ENCODE measurements at regions not wholly inside any gene's neighbourhood (a gene's known extent, or its start where the extent isn't known, plus 50 kb on each side); places are given as distances from the start of the nearest gene placed in this dataset.

DNA sequence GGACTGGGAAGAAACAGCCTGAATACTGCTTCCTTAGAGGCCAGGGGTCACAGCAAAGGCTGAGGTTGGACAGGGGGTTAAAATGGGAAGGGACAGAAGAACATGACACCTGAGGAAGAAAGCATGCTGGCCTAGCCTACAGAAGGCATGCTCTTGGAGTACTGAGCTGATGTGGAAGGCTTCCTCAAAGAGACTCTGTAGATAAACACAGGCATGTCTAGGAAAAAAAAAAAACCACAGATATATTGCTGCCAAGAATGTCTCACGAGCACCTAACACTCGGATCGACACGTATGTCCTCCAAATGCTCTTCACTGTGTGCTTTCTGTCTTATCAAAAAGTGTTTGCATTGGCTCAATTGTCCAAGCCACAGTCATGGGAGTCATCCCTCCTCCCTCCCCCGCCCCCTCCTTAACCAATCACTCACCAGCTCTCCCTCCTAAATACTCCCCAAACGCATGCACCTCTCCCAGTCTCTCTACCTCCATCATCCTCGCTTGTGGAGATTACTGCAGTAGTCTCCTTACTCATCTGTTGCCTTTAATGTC lies 101.1 kb upstream of the LRFN2 start:
- H3K36me3 ChIP-seq (ENCODE audit: control insufficient read depth in 1 of 2, insufficient read depth in 2 of 2, low read length in 2 of 2), result no peaks in the 10 kb centered on the region
- no peak overlapping the region for H3K4me3 ChIP-seq (replicated peaks in 1 of 2; ENCODE audit: low read depth in 1 of 2, low read length in 2 of 2)
- no peak overlapping the region for H3K9ac ChIP-seq (ENCODE audit: low read length)
- H3K27ac ChIP-seq (ENCODE audit: low read depth, low read length), result no peak overlapping the region
- peaks cover 0 to 6% of the 10 kb centered on the region in 2 experiments; a peak in 1 of 4 replicates for H3K9me3 ChIP-seq (ENCODE audit: control insufficient read depth in 1 of 2, insufficient read depth in 1 of 2, low read depth in 1 of 2, low read length in 2 of 2)
- ATAC-seq (no peak), DNase-seq (ENCODE audit: low read depth, low spot score) (no peak)
- no peaks in the 10 kb centered on the region for H4K20me1 ChIP-seq (ENCODE audit: insufficient read depth)
- intact Hi-C loops (cut with micrococcal nuclease), result no loop called here
- H3K4me2 ChIP-seq (ENCODE audit: low read length), result no peak overlapping the region
- POLR2A ChIA-PET, result no interaction called here
- no peaks in the 10 kb centered on the region for H3K9me2 ChIP-seq (ENCODE audit: insufficient read depth)
- H3K27me3 ChIP-seq (ENCODE audit: insufficient read depth, low read length), result peaks cover 16% of the 10 kb centered on the region
- no peaks in the 10 kb centered on the region for H3K4me1 ChIP-seq (ENCODE audit: control insufficient read depth in 1 of 2, insufficient read depth in 2 of 2, low read length in 2 of 2)
- H2AFZ ChIP-seq (ENCODE audit: low read depth, low read length, poor library complexity, severe bottlenecking), result no peak overlapping the region
- no TSS peak for BruUV-seq (replicated peaks)
- TF ChIP-seq CEBPB (IDR thresholded peaks at IDR 0.05; ENCODE audit: low read depth), result no peak
- TF ChIP-seq EZH2phosphoT487 (IDR thresholded peaks at IDR 0.05; ENCODE audit: borderline replicate concordance), result no peak
- no peak for TF ChIP-seq POLR2AphosphoS5 (IDR thresholded peaks at IDR 0.05; ENCODE audit: low read depth, low read length)
- no peak for TF ChIP-seq CBX3 (IDR thresholded peaks at IDR 0.05; ENCODE audit: low read depth)
- TF ChIP-seq, protein P1, sequence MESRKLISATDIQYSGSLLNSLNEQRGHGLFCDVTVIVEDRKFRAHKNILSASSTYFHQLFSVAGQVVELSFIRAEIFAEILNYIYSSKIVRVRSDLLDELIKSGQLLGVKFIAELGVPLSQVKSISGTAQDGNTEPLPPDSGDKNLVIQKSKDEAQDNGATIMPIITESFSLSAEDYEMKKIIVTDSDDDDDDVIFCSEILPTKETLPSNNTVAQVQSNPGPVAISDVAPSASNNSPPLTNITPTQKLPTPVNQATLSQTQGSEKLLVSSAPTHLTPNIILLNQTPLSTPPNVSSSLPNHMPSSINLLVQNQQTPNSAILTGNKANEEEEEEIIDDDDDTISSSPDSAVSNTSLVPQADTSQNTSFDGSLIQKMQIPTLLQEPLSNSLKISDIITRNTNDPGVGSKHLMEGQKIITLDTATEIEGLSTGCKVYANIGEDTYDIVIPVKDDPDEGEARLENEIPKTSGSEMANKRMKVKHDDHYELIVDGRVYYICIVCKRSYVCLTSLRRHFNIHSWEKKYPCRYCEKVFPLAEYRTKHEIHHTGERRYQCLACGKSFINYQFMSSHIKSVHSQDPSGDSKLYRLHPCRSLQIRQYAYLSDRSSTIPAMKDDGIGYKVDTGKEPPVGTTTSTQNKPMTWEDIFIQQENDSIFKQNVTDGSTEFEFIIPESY (IDR thresholded peaks at IDR 0.05; ENCODE audit: extremely low read depth, insufficient replicate concordance, low read length), result no peak
- TF ChIP-seq ELF1 (IDR thresholded peaks at IDR 0.05; ENCODE audit: borderline replicate concordance, low read depth), result no peak
- no peak for TF ChIP-seq EGR1 (IDR thresholded peaks at IDR 0.05; ENCODE audit: low read depth)
- RAD21 ChIA-PET (ENCODE audit: low non-redundant PET in 1 of 2, low total read pairs in 2 of 2, uncharacterized antibody in 2 of 2, unreplicated experiment in 2 of 2), result no interaction called here
- CTCF ChIA-PET, result no interaction called here
- H3K79me2 ChIP-seq (ENCODE audit: insufficient read depth, low read length), result no peaks in the 10 kb centered on the region

DNA sequence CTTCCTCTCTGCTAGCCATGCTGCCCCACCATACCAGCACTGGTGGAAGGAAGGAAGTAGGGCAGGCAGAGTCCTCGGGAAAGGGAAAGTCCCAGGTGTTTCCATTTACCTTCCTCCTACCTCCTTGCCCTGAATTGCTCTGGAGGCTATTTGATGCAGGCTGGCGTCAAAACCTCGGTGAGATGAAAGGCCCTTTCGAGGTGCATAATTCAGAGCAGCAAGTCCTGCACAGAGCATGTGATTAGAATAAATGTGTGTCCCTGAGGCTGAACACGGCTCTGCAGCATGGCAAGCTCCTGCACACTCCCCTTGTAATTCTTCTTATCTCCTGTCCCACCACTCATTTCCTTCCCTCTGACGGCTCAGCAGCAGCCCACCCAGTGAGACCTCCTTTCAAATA lies 98.7 kb upstream of the LRFN2 start:
- no peaks in the 10 kb centered on the region for H3K4me1 ChIP-seq (ENCODE audit: control insufficient read depth in 1 of 2, insufficient read depth in 2 of 2, low read length in 2 of 2)
- intact Hi-C loops (cut with micrococcal nuclease), result no loop called here
- DNase-seq (ENCODE audit: low read depth, low spot score), result no peak
- H2AFZ ChIP-seq (ENCODE audit: low read depth, low read length, poor library complexity, severe bottlenecking), result no peak overlapping the region
- H3K36me3 ChIP-seq (ENCODE audit: control insufficient read depth in 1 of 2, insufficient read depth in 2 of 2, low read length in 2 of 2), result no peaks in the 10 kb centered on the region
- H3K9me2 ChIP-seq (ENCODE audit: insufficient read depth), result no peaks in the 10 kb centered on the region
- peaks cover 19% of the 10 kb centered on the region for H3K27me3 ChIP-seq (ENCODE audit: insufficient read depth, low read length)
- H3K27ac ChIP-seq (ENCODE audit: low read depth, low read length), result no peak overlapping the region
- RAD21 ChIA-PET (ENCODE audit: low non-redundant PET in 1 of 2, low total read pairs in 2 of 2, uncharacterized antibody in 2 of 2, unreplicated experiment in 2 of 2), result no interaction called here
- H3K4me3 ChIP-seq (replicated peaks in 1 of 2; ENCODE audit: low read depth in 1 of 2, low read length in 2 of 2), result no peak overlapping the region
- no peak overlapping the region for H3K9ac ChIP-seq (ENCODE audit: low read length)
- BruUV-seq (replicated peaks), result no TSS peak
- POLR2A ChIA-PET, result no interaction called here
- H3K79me2 ChIP-seq (ENCODE audit: insufficient read depth, low read length), result no peaks in the 10 kb centered on the region
- no peak for ATAC-seq
- no peaks in the 10 kb centered on the region for H4K20me1 ChIP-seq (ENCODE audit: insufficient read depth)
- peaks cover 0 to 6% of the 10 kb centered on the region in 2 experiments; a peak in 1 of 4 replicates for H3K9me3 ChIP-seq (ENCODE audit: control insufficient read depth in 1 of 2, insufficient read depth in 1 of 2, low read depth in 1 of 2, low read length in 2 of 2)
- CTCF ChIA-PET, result no interaction called here
- H3K4me2 ChIP-seq (ENCODE audit: low read length), result no peak overlapping the region
- no peak for TF ChIP-seq SP1 (IDR thresholded peaks at IDR 0.05; ENCODE audit: low read depth)
- TF ChIP-seq, protein P1 (IDR thresholded peaks at IDR 0.05; ENCODE audit: extremely low read depth, insufficient replicate concordance, low read length), result no peak
- no peak for TF ChIP-seq TCF7L2 (IDR thresholded peaks at IDR 0.05; ENCODE audit: borderline replicate concordance, extremely low read depth, insufficient read depth, insufficient read length)
- TF ChIP-seq CEBPB (IDR thresholded peaks at IDR 0.05; ENCODE audit: low read depth), result no peak
- TF ChIP-seq YY1 (IDR thresholded peaks at IDR 0.05; ENCODE audit: extremely low read depth, insufficient replicate concordance, low read depth, low read length), result no peak
- TF ChIP-seq CBX3 (IDR thresholded peaks at IDR 0.05; ENCODE audit: low read depth), result no peak
- TF ChIP-seq ZFX (IDR thresholded peaks at IDR 0.05), result no peak
- TF ChIP-seq, protein P2, sequence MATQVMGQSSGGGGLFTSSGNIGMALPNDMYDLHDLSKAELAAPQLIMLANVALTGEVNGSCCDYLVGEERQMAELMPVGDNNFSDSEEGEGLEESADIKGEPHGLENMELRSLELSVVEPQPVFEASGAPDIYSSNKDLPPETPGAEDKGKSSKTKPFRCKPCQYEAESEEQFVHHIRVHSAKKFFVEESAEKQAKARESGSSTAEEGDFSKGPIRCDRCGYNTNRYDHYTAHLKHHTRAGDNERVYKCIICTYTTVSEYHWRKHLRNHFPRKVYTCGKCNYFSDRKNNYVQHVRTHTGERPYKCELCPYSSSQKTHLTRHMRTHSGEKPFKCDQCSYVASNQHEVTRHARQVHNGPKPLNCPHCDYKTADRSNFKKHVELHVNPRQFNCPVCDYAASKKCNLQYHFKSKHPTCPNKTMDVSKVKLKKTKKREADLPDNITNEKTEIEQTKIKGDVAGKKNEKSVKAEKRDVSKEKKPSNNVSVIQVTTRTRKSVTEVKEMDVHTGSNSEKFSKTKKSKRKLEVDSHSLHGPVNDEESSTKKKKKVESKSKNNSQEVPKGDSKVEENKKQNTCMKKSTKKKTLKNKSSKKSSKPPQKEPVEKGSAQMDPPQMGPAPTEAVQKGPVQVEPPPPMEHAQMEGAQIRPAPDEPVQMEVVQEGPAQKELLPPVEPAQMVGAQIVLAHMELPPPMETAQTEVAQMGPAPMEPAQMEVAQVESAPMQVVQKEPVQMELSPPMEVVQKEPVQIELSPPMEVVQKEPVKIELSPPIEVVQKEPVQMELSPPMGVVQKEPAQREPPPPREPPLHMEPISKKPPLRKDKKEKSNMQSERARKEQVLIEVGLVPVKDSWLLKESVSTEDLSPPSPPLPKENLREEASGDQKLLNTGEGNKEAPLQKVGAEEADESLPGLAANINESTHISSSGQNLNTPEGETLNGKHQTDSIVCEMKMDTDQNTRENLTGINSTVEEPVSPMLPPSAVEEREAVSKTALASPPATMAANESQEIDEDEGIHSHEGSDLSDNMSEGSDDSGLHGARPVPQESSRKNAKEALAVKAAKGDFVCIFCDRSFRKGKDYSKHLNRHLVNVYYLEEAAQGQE (IDR thresholded peaks at IDR 0.05; ENCODE audit: low read depth), result no peak

All from HCT116 (cell line).